ENCODE measurements at regions not wholly inside any gene's neighbourhood (a gene's known extent, or its start where the extent isn't known, plus 50 kb on each side); places are given as distances from the start of the nearest gene placed in this dataset.

- TF ChIP-seq CTCF (IDR thresholded peaks at IDR 0.05): no peak
- TF ChIP-seq TCF7L2 (IDR thresholded peaks at IDR 0.05; ENCODE audit: low read depth, low read length): no peak
- no peak for TF ChIP-seq POLR2AphosphoS5 (IDR thresholded peaks at IDR 0.05; ENCODE audit: low read depth, low read length)
- TF ChIP-seq SIN3A (IDR thresholded peaks at IDR 0.05; ENCODE audit: borderline replicate concordance, insufficient read depth, low read depth, low read length): no peak
- TF ChIP-seq REST (IDR thresholded peaks at IDR 0.05; ENCODE audit: insufficient read depth in 1 of 2, low read depth in 2 of 2, low read length in 1 of 2): no peak
Observed at GRCh38 chr5:171644536-171644935, 141.1 kb upstream of the SMIM23 start.

Data from Panc1 (cell line).